GM19395 (cell line): ENCODE measurements at regions not wholly inside any gene's neighbourhood (a gene's known extent, or its start where the extent isn't known, plus 50 kb on each side); places are given as distances from the start of the nearest gene placed in this dataset.
"Not testable (repeated sequence)": the region's sequence is repeated elsewhere in the genome, so short reads cannot be mapped to it uniquely, and the experiment has no call there.

Experiments
- ATAC-seq: cut with Tn5 transposase; IDR thresholded peaks from one replicate; pipeline ENCODE4 v1.9.1; 2021; ENCODE audit warnings: mild to moderate bottlenecking, moderate library complexity; ENCODE audit not compliant: unreplicated experiment

- ATAC-seq: no peak
Observed at GRCh38 chr10:63910806-63911205, 389.6 kb downstream of the REEP3 start.

GRCh38 chr10:63915240-63915639 lies 394.0 kb downstream of the REEP3 start:
- no peak for ATAC-seq

GRCh38 chr10:63917363-63917762 lies 396.2 kb downstream of the REEP3 start:
- no peak for ATAC-seq

DNA sequence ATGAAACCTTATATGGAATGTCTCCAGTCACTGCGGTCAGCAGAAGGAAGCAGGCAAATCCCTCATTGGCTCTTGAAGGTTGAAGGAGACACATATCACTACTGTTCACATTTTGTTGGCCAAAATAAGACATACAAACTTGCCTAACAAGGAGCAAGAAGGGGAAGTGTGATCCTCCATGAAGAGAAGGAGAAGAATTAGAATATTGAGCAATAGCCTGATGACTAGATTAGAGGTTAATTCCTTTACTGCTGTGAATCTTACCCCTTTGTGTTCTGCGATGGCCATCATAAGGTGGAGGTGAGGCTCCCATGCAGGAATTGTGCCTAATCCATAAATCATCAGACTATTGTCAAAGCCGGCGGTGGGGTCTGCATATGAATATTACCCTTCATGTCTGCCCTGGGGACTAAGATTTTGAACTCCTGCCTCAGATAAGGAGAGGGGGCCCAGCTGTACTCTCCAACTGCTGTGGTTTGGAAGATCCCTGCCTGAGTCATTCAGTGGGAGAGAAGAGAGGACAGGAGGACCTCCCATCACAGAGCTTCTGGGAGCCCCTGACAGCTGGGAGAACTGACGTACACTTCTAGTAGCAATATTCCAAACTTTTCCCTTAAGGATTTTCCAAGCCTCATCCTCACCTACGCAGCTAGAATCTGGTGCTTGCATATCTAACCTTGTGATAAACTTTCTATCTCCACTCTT lies 398.5 kb downstream of the REEP3 start:
- ATAC-seq: no peak

GRCh38 chr10:63920926-63921325 lies 399.7 kb downstream of the REEP3 start:
- ATAC-seq: no peak

- no peak for ATAC-seq
Observed at GRCh38 chr10:63921908-63922467, 400.8 kb downstream of the REEP3 start.

- ATAC-seq: no peak
Observed at GRCh38 chr10:63922468-63923284, 401.5 kb downstream of the REEP3 start.

DNA sequence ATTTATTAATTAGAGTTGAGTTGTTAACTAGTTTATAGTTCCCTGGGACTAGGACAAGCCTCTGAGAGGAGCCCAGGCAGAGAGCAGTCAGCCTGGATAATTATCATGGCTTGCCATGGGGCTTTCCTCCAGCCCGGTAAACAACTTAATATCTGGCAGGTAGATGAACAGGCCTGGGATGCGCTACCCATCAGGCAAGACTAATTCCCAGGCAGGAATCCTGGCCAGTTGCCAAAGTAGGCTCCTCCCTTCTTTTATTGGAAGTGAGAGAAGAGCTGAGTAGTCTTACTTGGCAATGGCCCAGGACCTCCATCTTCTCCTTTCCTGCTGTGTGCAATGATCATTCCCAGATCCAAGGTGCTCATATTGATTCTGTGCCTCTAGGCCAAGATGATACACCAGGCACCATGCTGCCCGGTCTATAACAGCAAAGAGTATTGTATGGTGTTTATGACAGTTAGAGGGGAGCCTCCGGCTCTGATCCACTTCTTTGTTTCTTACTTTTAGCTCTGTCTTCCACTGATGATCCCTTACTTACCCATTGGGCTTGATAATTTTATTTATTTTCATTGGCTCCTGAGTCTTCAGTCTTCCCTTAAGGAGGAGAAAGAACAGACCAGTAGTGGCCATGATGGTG lies 408.7 kb downstream of the REEP3 start:
- no peak for ATAC-seq

GRCh38 chr10:63930584-63930983 lies 409.4 kb downstream of the REEP3 start:
- no peak for ATAC-seq

DNA sequence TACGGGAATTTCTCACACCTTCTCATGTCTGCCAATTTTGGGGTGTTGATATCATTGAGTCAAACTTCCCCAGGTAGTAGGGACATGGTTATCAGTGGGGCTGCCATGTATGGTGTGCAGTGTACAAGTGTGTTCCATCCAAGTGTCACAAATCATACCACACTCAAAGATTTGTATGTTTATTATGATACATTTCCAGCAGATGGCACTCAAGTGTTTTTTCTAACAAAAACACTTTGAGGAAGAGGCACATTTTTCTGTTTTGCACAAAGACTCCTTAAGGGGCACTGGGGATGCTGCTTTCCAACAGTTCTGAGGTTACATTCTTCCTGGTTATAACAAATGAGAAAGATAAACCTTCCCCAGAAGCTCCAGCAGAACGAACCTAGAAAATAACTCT lies 414.5 kb downstream of the REEP3 start:
- ATAC-seq: no peak

DNA sequence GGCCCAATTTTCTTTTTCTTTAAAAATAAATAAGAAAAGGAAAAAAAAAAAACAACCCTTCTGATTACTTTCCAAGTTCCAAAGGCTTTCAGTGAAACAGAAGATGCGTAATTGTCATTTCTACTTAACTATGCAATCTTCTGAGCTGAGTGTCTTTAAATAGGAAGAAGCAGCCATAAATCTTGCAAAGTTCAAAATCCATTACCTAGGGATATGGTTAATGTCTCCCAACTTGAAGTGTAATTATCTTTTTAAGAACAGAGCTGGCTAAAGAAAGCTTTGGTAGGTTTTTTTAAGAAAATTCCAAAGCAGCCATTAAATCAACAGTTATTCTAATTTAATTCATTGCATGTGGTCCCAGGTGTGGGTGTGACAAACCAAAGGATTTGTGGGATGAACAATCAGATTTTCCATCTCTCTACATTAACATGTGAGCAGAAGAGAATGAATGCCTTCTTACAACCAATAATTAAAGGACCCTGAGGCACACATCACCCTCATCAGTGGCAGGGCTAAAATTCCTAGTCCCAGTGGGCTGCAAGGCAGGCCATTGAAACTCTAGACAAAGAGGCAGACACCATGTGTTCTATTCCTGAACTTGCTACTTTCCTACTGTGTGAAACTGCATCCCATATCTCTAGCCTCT lies 419.2 kb downstream of the REEP3 start:
- no peak for ATAC-seq

- no peak for ATAC-seq
Observed at GRCh38 chr10:63964406-63964805, 443.2 kb downstream of the REEP3 start.

- ATAC-seq: no peak
Observed at GRCh38 chr10:63965846-63966245, 444.6 kb downstream of the REEP3 start.

DNA sequence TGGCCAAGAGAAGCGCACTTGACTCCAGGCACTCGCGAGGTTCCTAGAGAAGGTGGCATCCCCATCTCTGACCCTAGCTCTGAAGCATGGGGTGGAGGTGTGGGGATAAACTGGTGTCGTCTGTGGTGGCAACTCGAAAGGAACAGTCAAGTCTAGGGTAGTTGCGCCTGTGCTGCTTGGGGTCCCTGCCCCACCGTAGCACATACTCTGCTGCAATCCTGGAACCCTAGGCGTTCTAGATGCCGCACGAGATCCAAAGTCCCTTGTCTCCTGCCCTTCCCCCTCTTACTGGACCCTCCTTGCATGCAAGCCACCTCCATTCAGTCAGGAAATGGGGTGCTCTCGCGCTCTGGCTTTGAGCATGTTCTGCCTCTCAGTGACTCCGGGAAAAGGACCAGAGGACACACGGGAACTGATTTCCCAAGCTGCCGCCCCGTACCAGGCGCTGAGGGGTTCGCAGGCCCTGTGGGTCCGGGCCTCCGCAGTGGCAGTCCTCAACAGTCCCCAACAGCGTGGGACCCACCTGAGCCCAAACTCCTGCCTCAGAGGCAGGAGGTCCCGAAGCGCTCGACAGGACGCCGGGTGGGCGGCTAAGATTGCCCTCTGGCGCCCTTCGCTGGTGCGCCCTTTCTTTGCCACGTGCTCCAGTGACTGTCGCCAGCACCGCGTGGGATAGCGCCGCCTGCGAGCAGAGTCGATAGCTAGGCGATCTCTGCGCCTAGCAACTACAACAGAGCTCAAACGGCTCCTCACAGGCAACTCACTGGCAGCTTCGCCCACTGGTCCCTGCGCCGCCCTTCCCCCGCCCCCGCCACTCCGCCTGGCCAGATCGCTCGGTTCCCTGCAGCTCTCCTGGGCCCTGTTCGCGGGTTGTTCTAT lies 452.0 kb downstream of the REEP3 start:
- ATAC-seq: no peak

- peak; percentile 91 for ATAC-seq
Observed at GRCh38 chr10:63976538-63976937, 455.3 kb downstream of the REEP3 start.

DNA sequence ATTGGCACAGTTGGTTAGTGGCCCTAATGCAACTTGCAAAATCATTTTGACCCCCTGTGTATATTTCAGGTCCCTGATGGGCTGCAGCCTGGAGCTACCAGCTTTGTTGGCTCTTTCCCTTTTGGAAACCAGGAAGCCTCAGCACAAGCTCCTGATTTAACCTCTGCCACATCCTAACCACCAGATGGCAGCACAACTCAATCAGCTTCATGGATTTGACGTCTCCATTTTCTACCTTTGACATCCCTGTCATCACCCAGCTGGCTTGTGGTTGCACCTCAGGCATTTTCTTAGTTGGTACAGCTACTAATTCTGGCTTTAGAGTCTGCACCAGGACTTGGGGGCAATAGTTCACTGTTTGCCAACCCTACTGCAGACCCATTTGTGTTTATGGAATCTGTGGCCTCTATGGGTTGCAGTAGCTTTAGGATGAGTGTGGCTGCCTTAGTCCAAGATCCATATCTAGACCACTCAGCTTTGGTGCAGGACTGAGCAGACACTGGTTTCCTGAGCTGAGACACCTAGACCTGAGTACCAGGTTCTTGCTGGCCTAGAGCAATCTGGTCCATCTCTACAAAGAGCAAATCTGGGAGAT lies 456.2 kb downstream of the REEP3 start:
- ATAC-seq: peak; percentile 67

DNA sequence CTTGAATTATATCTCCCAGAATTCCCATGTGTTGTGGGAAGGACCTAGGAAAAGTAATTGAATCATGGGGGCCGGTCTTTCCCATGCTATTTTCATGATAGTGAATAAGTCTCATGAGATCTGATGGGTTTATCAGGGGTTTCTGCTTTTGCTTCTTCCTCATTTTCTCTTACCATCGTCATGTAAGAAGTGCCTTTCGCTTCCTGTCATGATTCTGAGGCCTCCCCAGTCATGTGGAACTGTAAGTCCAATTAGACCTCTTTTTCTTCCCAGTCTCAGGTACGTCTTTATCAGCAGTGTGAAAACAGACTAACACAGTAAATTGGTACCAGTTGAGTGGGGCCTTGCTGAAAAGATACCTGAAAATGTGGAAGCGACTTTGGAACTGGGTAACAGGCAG lies 459.7 kb downstream of the REEP3 start:
- ATAC-seq: not testable (repeated sequence)

DNA sequence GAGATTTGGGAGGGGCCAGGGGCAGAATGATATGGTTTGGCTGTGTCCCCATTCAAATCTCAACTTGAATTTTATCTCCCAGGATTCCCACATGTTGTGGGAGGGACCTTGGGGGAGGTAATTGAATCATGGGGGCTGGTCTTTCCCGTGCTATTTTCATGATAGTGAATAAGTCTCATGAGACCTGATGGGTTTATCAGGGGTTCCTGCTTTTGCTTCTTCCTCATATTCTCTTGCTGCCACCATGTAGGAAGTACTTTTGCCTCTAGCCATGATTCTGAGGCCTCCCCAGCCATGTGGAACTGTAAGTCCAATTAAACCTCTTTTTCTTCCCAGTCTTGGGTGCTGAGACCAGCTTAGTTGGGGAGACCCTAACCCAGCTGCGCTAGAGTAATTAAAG lies 462.9 kb downstream of the REEP3 start:
- not testable (repeated sequence) for ATAC-seq

GRCh38 chr10:63986536-63986935 lies 465.3 kb downstream of the REEP3 start:
- ATAC-seq: no peak

GRCh38 chr10:63987212-63987611 lies 466.0 kb downstream of the REEP3 start:
- ATAC-seq: no peak
